ENCODE measurements at regions not wholly inside any gene's neighbourhood (a gene's known extent, or its start where the extent isn't known, plus 50 kb on each side); places are given as distances from the start of the nearest gene placed in this dataset.

DNA sequence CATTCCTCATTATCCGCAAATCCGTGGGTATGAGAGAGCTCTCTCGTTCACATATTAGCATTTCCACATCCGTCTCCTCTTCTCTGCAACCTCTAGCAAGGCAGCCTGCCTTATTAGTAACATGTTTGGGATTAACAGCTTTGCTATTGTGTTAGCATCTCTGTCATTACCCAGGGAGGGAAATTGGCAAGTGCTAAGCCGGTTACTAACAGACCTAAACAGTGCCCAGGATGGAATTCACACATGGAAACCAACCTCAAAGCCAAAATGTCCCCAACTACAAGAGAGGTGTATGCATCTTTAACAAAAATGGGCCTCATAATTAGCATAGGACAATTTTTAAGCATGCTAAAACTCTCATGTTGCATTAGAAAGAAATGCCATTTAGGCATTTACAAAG, 309.0 kb upstream of the MEIS1 start:
- TF ChIP-seq, protein P1, sequence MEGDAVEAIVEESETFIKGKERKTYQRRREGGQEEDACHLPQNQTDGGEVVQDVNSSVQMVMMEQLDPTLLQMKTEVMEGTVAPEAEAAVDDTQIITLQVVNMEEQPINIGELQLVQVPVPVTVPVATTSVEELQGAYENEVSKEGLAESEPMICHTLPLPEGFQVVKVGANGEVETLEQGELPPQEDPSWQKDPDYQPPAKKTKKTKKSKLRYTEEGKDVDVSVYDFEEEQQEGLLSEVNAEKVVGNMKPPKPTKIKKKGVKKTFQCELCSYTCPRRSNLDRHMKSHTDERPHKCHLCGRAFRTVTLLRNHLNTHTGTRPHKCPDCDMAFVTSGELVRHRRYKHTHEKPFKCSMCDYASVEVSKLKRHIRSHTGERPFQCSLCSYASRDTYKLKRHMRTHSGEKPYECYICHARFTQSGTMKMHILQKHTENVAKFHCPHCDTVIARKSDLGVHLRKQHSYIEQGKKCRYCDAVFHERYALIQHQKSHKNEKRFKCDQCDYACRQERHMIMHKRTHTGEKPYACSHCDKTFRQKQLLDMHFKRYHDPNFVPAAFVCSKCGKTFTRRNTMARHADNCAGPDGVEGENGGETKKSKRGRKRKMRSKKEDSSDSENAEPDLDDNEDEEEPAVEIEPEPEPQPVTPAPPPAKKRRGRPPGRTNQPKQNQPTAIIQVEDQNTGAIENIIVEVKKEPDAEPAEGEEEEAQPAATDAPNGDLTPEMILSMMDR (IDR thresholded peaks at IDR 0.05) = no peak
- TF ChIP-seq ZFX (IDR thresholded peaks at IDR 0.05; ENCODE audit: borderline replicate concordance) = no peak
